ENCODE measurements at regions not wholly inside any gene's neighbourhood (a gene's known extent, or its start where the extent isn't known, plus 50 kb on each side); places are given as distances from the start of the nearest gene placed in this dataset.

DNA sequence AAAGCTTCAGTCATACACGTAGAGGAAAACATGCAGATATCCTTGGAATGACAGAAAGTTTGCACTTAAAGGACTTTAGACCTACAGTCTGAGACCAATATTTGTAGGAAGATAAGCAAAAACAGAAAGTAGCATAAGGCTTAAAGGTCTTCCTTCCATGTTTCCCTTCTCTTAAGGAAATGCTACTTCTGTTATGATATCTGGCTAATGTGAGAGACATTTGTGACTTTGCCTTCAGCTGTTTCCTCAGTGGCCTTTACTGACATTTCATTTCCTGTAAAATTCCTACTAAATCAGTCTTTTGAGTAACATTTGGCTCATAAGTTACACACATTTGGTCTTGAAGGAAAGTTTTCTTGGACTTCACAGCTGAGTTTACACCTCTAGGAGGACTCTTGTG, 713.4 kb downstream of the TBC1D32 start (continued):
- TF ChIP-seq, protein P1, sequence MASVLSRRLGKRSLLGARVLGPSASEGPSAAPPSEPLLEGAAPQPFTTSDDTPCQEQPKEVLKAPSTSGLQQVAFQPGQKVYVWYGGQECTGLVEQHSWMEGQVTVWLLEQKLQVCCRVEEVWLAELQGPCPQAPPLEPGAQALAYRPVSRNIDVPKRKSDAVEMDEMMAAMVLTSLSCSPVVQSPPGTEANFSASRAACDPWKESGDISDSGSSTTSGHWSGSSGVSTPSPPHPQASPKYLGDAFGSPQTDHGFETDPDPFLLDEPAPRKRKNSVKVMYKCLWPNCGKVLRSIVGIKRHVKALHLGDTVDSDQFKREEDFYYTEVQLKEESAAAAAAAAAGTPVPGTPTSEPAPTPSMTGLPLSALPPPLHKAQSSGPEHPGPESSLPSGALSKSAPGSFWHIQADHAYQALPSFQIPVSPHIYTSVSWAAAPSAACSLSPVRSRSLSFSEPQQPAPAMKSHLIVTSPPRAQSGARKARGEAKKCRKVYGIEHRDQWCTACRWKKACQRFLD (CRISPR knock-in tag; IDR thresholded peaks at IDR 0.05), result no peak
- TF ChIP-seq SMAD4 (CRISPR knock-in tag; conservative IDR thresholded peaks at IDR 0.05) (no peak), MEF2A (IDR thresholded peaks at IDR 0.05; ENCODE audit: control insufficient read depth, low read depth, low read length) (no peak), PURB (CRISPR knock-in tag; IDR thresholded peaks at IDR 0.05; ENCODE audit: low read depth) (no peak), ZNF444 (CRISPR knock-in tag; IDR thresholded peaks at IDR 0.05) (no peak), STAT5B (CRISPR knock-in tag; IDR thresholded peaks at IDR 0.05) (no peak), SMARCA5 (IDR thresholded peaks at IDR 0.05) (no peak), PRMT5 (CRISPR knock-in tag; IDR thresholded peaks at IDR 0.05) (no peak)
- TF ChIP-seq, protein P2, sequence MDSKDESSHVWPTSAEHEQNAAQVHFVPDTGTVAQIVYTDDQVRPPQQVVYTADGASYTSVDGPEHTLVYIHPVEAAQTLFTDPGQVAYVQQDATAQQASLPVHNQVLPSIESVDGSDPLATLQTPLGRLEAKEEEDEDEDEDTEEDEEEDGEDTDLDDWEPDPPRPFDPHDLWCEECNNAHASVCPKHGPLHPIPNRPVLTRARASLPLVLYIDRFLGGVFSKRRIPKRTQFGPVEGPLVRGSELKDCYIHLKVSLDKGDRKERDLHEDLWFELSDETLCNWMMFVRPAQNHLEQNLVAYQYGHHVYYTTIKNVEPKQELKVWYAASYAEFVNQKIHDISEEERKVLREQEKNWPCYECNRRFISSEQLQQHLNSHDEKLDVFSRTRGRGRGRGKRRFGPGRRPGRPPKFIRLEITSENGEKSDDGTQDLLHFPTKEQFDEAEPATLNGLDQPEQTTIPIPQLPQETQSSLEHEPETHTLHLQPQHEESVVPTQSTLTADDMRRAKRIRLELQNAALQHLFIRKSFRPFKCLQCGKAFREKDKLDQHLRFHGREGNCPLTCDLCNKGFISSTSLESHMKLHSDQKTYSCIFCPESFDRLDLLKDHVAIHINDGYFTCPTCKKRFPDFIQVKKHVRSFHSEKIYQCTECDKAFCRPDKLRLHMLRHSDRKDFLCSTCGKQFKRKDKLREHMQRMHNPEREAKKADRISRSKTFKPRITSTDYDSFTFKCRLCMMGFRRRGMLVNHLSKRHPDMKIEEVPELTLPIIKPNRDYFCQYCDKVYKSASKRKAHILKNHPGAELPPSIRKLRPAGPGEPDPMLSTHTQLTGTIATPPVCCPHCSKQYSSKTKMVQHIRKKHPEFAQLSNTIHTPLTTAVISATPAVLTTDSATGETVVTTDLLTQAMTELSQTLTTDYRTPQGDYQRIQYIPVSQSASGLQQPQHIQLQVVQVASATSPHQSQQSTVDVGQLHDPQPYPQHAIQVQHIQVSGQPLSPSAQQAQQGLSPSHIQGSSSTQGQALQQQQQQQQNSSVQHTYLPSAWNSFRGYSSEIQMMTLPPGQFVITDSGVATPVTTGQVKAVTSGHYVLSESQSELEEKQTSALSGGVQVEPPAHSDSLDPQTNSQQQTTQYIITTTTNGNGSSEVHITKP (IDR thresholded peaks at IDR 0.05; ENCODE audit: partially characterized antibody), result no peak
- TF ChIP-seq, protein P3, sequence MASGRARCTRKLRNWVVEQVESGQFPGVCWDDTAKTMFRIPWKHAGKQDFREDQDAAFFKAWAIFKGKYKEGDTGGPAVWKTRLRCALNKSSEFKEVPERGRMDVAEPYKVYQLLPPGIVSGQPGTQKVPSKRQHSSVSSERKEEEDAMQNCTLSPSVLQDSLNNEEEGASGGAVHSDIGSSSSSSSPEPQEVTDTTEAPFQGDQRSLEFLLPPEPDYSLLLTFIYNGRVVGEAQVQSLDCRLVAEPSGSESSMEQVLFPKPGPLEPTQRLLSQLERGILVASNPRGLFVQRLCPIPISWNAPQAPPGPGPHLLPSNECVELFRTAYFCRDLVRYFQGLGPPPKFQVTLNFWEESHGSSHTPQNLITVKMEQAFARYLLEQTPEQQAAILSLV (tag; IDR thresholded peaks at IDR 0.05), result no peak
